DND-41 (cell line): ENCODE measurements at regions not wholly inside any gene's neighbourhood (a gene's known extent, or its start where the extent isn't known, plus 50 kb on each side); places are given as distances from the start of the nearest gene placed in this dataset.
A peak's percentile ranks its signal among the peaks of the same experiment; 100 is the strongest.

Experiments used
- ATAC-seq: fragments of 200-7000 bp; cut with Tn5 transposase; 3 replicates; pipeline ENCODE4 v1.9.1; 2021; ENCODE audit warnings: low read depth; ENCODE audit not compliant: insufficient read depth
- DNase-seq: peaks from one replicate; pipeline ENCODE4 v3.0.0-alpha.2; 2020
- H2AFZ ChIP-seq: 2 replicates; pipeline ENCODE4 v1.6.0; 2012; ENCODE audit warnings: low read depth, low read length
- H3K27ac ChIP-seq: 2 replicates; pipeline ENCODE4 v1.5.1; 2012; ENCODE audit warnings: low read length, inconsistent platforms
- H3K27me3 ChIP-seq: fragments of 200-600 bp; sonication (generic); 2 replicates; pipeline ENCODE4 v1.6.0; 2012; ENCODE audit warnings: low read length, mild to moderate bottlenecking, inconsistent platforms; ENCODE audit not compliant: insufficient read depth, poor library complexity
- H3K36me3 ChIP-seq: 2 replicates; pipeline ENCODE4 v1.5.1; 2012; ENCODE audit warnings: low read length, inconsistent platforms; ENCODE audit not compliant: insufficient read depth
- H3K4me1 ChIP-seq: 2 replicates; pipeline ENCODE4 v1.5.1; 2012; ENCODE audit warnings: mild to moderate bottlenecking, low read length; ENCODE audit not compliant: insufficient read depth
- H3K4me2 ChIP-seq: 2 replicates; pipeline ENCODE4 v1.6.0; 2012; ENCODE audit warnings: mild to moderate bottlenecking, moderate library complexity, low read length, inconsistent platforms; ENCODE audit not compliant: insufficient read depth
- H3K4me3 ChIP-seq, 2 experiments: fragments of 200-600 bp in 1 of 2; shearing (Covaris generic) in 1 of 2; 2 replicates each; pipeline ENCODE4 v1.5.1; 2012 to 2016; ENCODE audit warnings: inconsistent platforms in 2 of 2, low read length in 2 of 2, mild to moderate bottlenecking in 2 of 2, low read depth in 1 of 2, moderate library complexity in 1 of 2
- H3K79me2 ChIP-seq: 2 replicates; pipeline ENCODE4 v1.6.0; 2012; ENCODE audit warnings: low read length, inconsistent platforms; ENCODE audit not compliant: insufficient read depth
- H3K9ac ChIP-seq: 2 replicates; pipeline ENCODE4 v1.6.0; 2012; ENCODE audit warnings: low read depth, mild to moderate bottlenecking, inconsistent platforms, low read length, moderate library complexity
- H3K9me3 ChIP-seq: 2 replicates; pipeline ENCODE4 v1.5.1; 2012; ENCODE audit warnings: low read length, moderate library complexity, mild to moderate bottlenecking, inconsistent platforms; ENCODE audit not compliant: insufficient read depth, severe bottlenecking
- H4K20me1 ChIP-seq: 2 replicates; pipeline ENCODE4 v1.6.0; 2012; ENCODE audit warnings: low read length; ENCODE audit not compliant: insufficient read depth
- CTCF ChIP-seq: IDR thresholded peaks from 2 replicates; pipeline ENCODE4 v1.5.1; 2012; ENCODE audit warnings: borderline replicate concordance, low read length, moderate library complexity, mild to moderate bottlenecking; ENCODE audit not compliant: poor library complexity, severe bottlenecking; ENCODE audit errors: extremely low read depth
- EZH2 ChIP-seq: IDR thresholded peaks from 3 replicates; pipeline ENCODE4 v1.6.1; 2012; ENCODE audit warnings: borderline replicate concordance, low read depth, mild to moderate bottlenecking, moderate library complexity, low read length, inconsistent platforms; ENCODE audit not compliant: severe bottlenecking

GRCh38 chr21:35506352-35506751 lies 457.2 kb upstream of the RUNX1 start:
- H3K4me2 ChIP-seq = no peak overlapping the region
- H3K4me3 ChIP-seq = no peak overlapping the region
- H3K9me3 ChIP-seq = no peaks in the 10 kb centered on the region
- H4K20me1 ChIP-seq = no peaks in the 10 kb centered on the region
- H3K27ac ChIP-seq = peak overlapping the region; percentile 96
- H3K4me1 ChIP-seq = peaks cover 99% of the 10 kb centered on the region
- H3K9ac ChIP-seq = no peak overlapping the region
- no peaks in the 10 kb centered on the region for H3K36me3 ChIP-seq
- DNase-seq = no peak
- TF ChIP-seq EZH2 (no peak), CTCF (no peak)
- no peak overlapping the region; the same call in 1 of the 2 replicates for H2AFZ ChIP-seq
- no peaks in the 10 kb centered on the region for H3K79me2 ChIP-seq
- H3K27me3 ChIP-seq = no peaks in the 10 kb centered on the region
- no peak for ATAC-seq

GRCh38 chr21:35504951-35505466 lies 455.9 kb upstream of the RUNX1 start:
- ATAC-seq (peak; percentile 16; the same call in 2 of the 3 replicates), DNase-seq (peak; percentile 53)
- H3K4me3 ChIP-seq = no peak overlapping the region
- peaks cover 97% of the 10 kb centered on the region for H3K4me1 ChIP-seq
- H4K20me1 ChIP-seq = no peaks in the 10 kb centered on the region
- TF ChIP-seq EZH2 (no peak), CTCF (no peak)
- peak overlapping the region; percentile 96 for H3K27ac ChIP-seq
- peak overlapping the region; percentile 27 for H2AFZ ChIP-seq
- peak overlapping the region; percentile 57 for H3K4me2 ChIP-seq
- no peaks in the 10 kb centered on the region for H3K79me2 ChIP-seq
- H3K36me3 ChIP-seq = no peaks in the 10 kb centered on the region
- no peaks in the 10 kb centered on the region for H3K27me3 ChIP-seq
- peaks cover 3% of the 10 kb centered on the region for H3K9me3 ChIP-seq
- H3K9ac ChIP-seq = peak overlapping the region; percentile 65

- TF ChIP-seq EZH2 (no peak), CTCF (no peak)
- ATAC-seq = peak; percentile 42
Observed at GRCh38 chr21:35504277-35504676, 455.2 kb upstream of the RUNX1 start.

More at GRCh38 chr21:35504277-35504676, 455.2 kb upstream of the RUNX1 start:
- Histone ChIP-seq H2AFZ (peak overlapping the region; percentile 43; the same call in 1 of the 2 replicates), H3K4me2 (peak overlapping the region; percentile 57), H3K27ac (peak overlapping the region; percentile 96), H3K9me3 (peaks cover 3% of the 10 kb centered on the region), H3K4me3 (peak overlapping the region in 1 of 2 experiments; percentile 19; a peak in 1 of 4 replicates), H3K36me3 (no peaks in the 10 kb centered on the region), H4K20me1 (no peaks in the 10 kb centered on the region), H3K79me2 (no peaks in the 10 kb centered on the region), H3K4me1 (peaks cover 90% of the 10 kb centered on the region), H3K9ac (peak overlapping the region; percentile 65), H3K27me3 (no peaks in the 10 kb centered on the region)
- peak; percentile 67 for DNase-seq
